ENCODE measurements at regions not wholly inside any gene's neighbourhood (a gene's known extent, or its start where the extent isn't known, plus 50 kb on each side); places are given as distances from the start of the nearest gene placed in this dataset.
"Not testable (repeated sequence)": the region's sequence is repeated elsewhere in the genome, so short reads cannot be mapped to it uniquely, and the experiment has no call there.

DNA sequence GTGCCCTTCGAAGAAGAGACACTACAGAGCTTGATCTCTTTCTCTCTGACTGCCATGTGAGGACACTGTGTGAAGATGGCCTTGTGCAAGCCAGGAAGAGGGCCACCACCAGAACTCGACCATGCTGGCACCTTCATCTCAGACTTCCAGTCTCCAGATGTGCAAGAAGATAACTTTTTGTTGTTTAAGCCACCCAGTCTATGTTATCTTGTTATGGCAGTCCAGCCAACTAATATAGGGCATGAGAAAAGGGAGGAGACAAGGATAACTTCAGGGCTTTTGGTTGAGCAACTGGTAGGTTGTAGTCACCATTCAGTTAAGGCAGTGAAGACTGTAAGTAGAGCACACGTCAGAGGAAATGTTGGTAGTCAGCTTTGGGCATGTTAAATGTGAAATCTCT is 515.5 kb downstream of the CSNK1G3 start:
- H3K27ac ChIP-seq, result no peak overlapping the region
- WGBS, 2 donors, result 83 to 88% methylated on average over 3 of the region's 3 CpGs
- TF ChIP-seq, protein P1, sequence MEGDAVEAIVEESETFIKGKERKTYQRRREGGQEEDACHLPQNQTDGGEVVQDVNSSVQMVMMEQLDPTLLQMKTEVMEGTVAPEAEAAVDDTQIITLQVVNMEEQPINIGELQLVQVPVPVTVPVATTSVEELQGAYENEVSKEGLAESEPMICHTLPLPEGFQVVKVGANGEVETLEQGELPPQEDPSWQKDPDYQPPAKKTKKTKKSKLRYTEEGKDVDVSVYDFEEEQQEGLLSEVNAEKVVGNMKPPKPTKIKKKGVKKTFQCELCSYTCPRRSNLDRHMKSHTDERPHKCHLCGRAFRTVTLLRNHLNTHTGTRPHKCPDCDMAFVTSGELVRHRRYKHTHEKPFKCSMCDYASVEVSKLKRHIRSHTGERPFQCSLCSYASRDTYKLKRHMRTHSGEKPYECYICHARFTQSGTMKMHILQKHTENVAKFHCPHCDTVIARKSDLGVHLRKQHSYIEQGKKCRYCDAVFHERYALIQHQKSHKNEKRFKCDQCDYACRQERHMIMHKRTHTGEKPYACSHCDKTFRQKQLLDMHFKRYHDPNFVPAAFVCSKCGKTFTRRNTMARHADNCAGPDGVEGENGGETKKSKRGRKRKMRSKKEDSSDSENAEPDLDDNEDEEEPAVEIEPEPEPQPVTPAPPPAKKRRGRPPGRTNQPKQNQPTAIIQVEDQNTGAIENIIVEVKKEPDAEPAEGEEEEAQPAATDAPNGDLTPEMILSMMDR (IDR thresholded peaks at IDR 0.05), result no peak
- no peaks in the 10 kb centered on the region for H3K27me3 ChIP-seq
- DNase-seq (no peak), ATAC-seq (no peak), FAIRE-seq (no peak)
- H3K4me3 ChIP-seq, result no peak overlapping the region
- intact Hi-C loops (cut with DNase I), result no loop called here
- no peaks in the 10 kb centered on the region for H3K36me3 ChIP-seq
- H3K4me1 ChIP-seq, result no peaks in the 10 kb centered on the region
- no peaks in the 10 kb centered on the region for H3K9me3 ChIP-seq

DNA sequence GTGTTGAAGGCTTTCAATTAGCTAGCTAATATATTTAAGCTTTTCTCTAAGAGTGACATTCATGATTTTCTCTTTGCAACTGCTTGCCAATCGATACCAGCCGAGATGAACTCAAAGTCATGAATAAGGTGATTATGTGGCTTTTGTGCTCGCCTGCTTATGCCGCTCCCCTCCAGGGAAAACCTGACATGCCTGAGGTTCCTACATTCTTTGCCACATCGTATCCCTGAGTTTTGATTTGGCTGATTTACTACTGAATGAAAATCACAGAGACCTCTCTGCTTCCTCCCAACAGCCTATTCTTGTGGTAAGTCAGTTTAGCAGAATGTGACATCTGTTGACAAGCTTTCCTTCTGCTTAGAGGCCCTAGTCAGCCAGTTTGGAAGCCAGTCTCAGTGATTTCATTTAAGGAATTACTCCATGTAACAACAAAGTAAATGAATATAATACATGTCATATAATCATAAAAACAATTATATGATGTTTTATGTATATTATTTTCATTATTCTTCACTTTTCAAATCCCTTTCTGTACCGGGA is 513.4 kb downstream of the CSNK1G3 start:
- H3K9me3 ChIP-seq, result no peaks in the 10 kb centered on the region
- DNase-seq (no peak), ATAC-seq (no peak), FAIRE-seq (no peak)
- H3K4me3 ChIP-seq, result no peak overlapping the region
- TF ChIP-seq, protein P1 (IDR thresholded peaks at IDR 0.05), result no peak
- intact Hi-C loops (cut with DNase I), result no loop called here
- no peak overlapping the region for H3K27ac ChIP-seq
- H3K4me1 ChIP-seq, result no peaks in the 10 kb centered on the region
- 75% methylated on average over 6 of the region's 6 CpGs for WGBS, 2 donors
- no peaks in the 10 kb centered on the region for H3K36me3 ChIP-seq
- no peaks in the 10 kb centered on the region for H3K27me3 ChIP-seq

DNA sequence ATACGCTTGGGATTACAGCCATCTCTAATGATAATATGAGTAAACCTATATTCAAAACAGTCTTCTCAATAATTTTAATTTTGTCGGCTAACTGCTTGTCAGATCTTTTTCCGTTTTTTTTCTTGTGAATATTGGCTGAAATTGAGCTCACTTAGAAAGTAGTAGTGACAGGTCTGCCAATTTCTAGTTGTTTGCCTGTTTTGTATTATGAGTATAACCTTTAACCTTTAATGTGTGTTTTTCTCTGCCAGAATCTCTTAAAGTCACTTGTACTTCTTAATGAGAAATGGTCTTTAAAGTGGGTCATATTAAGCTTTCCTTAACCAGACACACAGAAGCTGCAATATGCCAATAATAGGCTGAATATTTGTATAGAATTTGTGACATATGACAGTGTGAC is 511.0 kb downstream of the CSNK1G3 start:
- no peak overlapping the region for H3K4me3 ChIP-seq
- no peaks in the 10 kb centered on the region for H3K9me3 ChIP-seq
- H3K4me1 ChIP-seq, result no peaks in the 10 kb centered on the region
- H3K27ac ChIP-seq, result no peak overlapping the region
- H3K27me3 ChIP-seq, result no peaks in the 10 kb centered on the region
- no peak for FAIRE-seq
- intact Hi-C loops (cut with DNase I), result no loop called here
- H3K36me3 ChIP-seq, result no peaks in the 10 kb centered on the region
- no peak for DNase-seq
- 34 to 39% methylated on average over 3 of the region's 3 CpGs for WGBS, 2 donors
- TF ChIP-seq, protein P1 (IDR thresholded peaks at IDR 0.05), result no peak
- peak in 1 of 4 donors; percentile 58 for ATAC-seq

DNA sequence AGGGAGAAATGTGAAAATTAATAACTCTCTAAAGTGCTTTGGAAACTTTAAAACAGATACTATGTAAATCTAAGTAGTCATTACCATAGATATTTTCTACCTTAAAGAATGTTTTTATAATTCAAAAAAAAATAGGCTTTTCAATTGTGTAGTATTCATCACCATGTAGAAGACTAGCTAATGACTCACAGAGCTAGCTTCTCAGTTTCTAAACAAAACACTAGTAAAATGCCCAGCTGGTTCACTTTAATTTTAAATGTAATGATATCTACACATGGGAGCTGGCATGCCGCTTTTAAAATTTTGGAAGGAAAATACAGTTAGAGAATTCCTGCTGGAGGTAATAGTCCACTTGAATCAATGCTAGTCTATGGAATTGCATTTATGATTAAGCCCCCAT is 509.8 kb downstream of the CSNK1G3 start:
- Histone ChIP-seq H3K27me3 (no peaks in the 10 kb centered on the region), H3K4me3 (no peak overlapping the region), H3K9me3 (no peaks in the 10 kb centered on the region), H3K36me3 (no peaks in the 10 kb centered on the region), H3K4me1 (no peaks in the 10 kb centered on the region), H3K27ac (no peak overlapping the region)
- TF ChIP-seq, protein P1 (IDR thresholded peaks at IDR 0.05), result no peak
- intact Hi-C loops (cut with DNase I), result no loop called here
- WGBS, 2 donors, result 96 to 100% methylated on average over 1 of the region's 1 CpG
- no peak for ATAC-seq
- no peak for DNase-seq
- no peak for FAIRE-seq

DNA sequence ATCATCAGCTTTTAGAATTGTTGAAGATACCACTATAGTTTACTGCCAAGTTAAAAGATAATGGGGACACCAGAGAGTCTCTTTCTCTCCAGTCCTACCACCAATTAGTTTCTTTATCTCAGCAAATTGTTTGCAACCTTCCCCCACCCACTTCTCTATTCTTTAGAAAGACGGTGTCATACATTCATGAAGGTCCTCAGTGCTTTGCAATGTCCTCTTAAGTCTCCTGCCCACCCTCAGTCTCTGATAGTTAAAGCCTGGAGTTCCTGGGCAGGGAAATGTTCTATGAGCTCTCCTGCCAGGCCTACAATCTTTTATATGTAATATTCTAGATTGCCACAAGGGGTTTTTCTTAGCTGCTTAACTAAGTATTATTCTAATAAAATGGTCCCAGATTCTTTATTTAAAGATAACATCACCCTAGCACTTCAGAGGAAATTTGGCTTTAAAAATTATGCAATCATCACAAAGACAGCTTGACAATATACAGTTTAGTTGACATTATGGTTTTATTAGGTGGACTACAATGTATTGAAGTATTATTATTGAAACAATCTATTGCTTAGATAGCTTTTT is 509.2 kb downstream of the CSNK1G3 start:
- no peaks in the 10 kb centered on the region for H3K4me1 ChIP-seq
- no peak overlapping the region for H3K27ac ChIP-seq
- FAIRE-seq (no peak), ATAC-seq (no peak), DNase-seq (no peak)
- H3K4me3 ChIP-seq, result no peak overlapping the region
- no peaks in the 10 kb centered on the region for H3K9me3 ChIP-seq
- WGBS, 2 donors, result 85 to 94% methylated on average over 1 of the region's 1 CpG
- intact Hi-C loops (cut with DNase I), result no loop called here
- no peaks in the 10 kb centered on the region for H3K36me3 ChIP-seq
- H3K27me3 ChIP-seq, result no peaks in the 10 kb centered on the region
- TF ChIP-seq, protein P1 (IDR thresholded peaks at IDR 0.05), result no peak

DNA sequence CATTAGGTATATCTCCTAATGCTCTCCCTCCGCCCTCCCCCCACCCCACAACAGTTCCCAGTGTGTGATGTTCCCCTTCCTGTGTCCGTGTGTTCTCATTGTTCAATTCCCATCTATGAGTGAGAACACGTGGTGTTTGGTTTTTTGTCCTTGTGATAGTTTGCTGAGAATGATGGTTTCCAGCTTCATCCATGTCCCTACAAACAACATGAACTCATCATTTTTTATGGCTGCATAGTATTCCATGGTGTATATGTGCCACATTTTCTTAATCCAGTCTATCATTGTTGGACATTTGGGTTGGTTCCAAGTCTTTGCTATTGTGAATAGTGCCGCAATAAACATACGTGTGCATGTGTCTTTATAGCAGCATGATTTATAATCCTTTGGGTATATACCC is 505.3 kb downstream of the CSNK1G3 start:
- DNase-seq; H3K27ac ChIP-seq; FAIRE-seq; H3K4me1 ChIP-seq; H3K27me3 ChIP-seq; ATAC-seq; H3K4me3 ChIP-seq; intact Hi-C loops (cut with DNase I); H3K9me3 ChIP-seq; H3K36me3 ChIP-seq: not testable (repeated sequence)
- whole genome bisulfite sequencing, 2 donors, result 85 to 95% methylated on average over 3 of the region's 5 CpGs
